Peyer's patch (tissue), 4 donors: ENCODE measurements at regions not wholly inside any gene's neighbourhood (a gene's known extent, or its start where the extent isn't known, plus 50 kb on each side); places are given as distances from the start of the nearest gene placed in this dataset.

Experiments used
- POLR2A ChIP-seq, 2 donors: fragments of 450-650 bp; IDR thresholded peaks; one replicate each; pipeline ENCODE4 v1.5.1; 2017; ENCODE audit warnings: antibody characterized with exemption in 2 of 2, mild to moderate bottlenecking in 2 of 2, moderate library complexity in 2 of 2
- TF ChIP-seq, protein P1 (sequence below), 6 experiments: fragments of 450-650 bp in 4 of 6; fragments of 200-600 bp in 2 of 6; sonication (generic) in 1 of 6; IDR thresholded peaks; one replicate each; pipeline ENCODE4 v1.5.1; 2017 to 2019; ENCODE audit warnings: antibody characterized with exemption in 6 of 6, mild to moderate bottlenecking in 3 of 6, moderate library complexity in 1 of 6

- TF ChIP-seq, protein P1, sequence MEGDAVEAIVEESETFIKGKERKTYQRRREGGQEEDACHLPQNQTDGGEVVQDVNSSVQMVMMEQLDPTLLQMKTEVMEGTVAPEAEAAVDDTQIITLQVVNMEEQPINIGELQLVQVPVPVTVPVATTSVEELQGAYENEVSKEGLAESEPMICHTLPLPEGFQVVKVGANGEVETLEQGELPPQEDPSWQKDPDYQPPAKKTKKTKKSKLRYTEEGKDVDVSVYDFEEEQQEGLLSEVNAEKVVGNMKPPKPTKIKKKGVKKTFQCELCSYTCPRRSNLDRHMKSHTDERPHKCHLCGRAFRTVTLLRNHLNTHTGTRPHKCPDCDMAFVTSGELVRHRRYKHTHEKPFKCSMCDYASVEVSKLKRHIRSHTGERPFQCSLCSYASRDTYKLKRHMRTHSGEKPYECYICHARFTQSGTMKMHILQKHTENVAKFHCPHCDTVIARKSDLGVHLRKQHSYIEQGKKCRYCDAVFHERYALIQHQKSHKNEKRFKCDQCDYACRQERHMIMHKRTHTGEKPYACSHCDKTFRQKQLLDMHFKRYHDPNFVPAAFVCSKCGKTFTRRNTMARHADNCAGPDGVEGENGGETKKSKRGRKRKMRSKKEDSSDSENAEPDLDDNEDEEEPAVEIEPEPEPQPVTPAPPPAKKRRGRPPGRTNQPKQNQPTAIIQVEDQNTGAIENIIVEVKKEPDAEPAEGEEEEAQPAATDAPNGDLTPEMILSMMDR (IDR thresholded peaks at IDR 0.05) = no peak
- TF ChIP-seq POLR2A (IDR thresholded peaks at IDR 0.05) = no peak
Measured at GRCh38 chr4:169869490-169869889, 111.7 kb upstream of the HPF1 start.
